HG03108 (cell line): ENCODE measurements at regions not wholly inside any gene's neighbourhood (a gene's known extent, or its start where the extent isn't known, plus 50 kb on each side); places are given as distances from the start of the nearest gene placed in this dataset.

Experiments
- ATAC-seq: cut with Tn5 transposase; IDR thresholded peaks from one replicate; pipeline ENCODE4 v1.9.1; 2021; ENCODE audit warnings: moderate library complexity; ENCODE audit not compliant: unreplicated experiment

DNA sequence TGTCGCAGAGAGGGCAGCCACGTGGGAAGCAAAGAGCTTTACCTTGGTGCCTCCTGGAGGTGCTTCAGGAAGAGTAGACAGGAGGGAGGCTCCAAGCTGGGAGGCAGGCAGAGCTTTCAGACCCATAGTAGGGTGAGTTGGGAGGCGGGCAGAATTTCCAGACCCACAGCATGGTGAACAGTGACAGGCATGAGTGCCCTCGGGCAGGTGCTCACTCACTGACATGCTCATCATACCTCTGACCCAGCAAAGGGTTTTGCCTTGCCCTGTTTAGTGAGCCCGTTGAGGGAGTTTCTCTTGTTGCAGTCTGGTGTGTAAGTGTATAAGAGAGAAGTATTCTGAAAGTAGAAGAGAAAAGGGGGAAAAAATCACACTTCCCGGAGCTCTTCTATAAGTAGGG lies 86.4 kb upstream of the NTM start:
- ATAC-seq, result no peak

DNA sequence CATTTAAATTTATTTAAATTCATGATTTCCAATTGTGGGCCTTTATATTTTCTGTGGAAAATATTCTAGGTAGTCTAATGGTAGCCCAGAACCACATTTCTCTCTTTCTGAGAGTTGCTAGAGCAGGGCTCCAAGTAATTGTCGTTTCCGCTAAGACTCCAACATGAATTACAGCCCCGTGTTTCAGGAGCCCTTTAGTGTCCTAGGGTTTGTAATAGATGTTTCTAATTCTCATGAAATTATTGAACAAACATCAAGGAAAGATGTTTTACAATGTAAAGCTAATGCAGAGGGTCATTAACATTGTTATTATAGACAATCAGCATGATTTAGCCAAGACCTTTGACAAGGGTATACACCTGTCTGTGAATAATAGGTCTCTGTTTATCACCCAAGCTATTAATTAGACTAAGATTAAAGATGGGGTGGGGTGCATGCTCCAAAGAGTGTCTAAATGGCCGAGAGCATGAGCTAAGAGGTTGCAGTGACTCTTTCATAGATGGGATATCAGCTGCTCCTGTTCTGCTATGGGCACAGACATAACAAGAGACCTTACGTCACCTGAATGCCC lies 81.8 kb upstream of the NTM start:
- ATAC-seq, result no peak

DNA sequence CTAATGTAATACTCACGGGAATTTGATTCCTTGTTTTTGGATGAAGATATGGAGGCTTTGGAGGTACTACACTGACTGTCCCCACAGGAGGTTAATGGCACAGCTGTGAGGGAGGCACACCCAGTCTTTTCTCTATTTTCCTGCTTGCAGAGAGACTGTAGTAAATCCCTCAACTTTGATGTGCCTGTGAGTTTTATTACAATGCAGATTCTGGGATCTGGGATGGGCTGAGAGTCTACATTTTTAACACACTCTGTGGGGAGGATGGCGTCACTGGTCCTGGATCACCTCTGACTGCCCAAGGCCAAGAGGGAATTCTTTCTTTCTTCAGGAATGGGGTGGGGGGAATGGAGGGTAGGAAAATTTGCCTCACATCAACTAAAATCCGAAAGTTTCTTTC lies 80.2 kb upstream of the NTM start:
- no peak for ATAC-seq

DNA sequence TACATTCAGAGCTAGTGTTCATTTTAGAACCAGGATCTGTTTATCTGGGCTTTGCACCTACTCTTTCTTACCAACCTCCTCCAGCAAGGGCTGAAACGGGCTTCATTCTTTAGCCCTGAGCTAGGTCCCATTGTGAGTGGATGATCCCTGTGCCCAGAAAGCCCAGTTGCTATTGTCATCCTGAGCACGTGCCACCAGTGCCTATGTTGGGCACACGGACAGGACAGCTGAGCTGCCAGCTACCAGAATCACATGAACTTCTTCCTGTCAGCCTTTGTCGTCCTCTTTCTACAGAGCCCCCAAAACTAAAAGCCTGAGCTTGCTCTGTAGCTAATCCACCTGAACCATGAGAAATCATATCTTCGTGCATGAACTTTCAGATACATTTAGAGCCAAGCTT lies 74.4 kb upstream of the NTM start:
- ATAC-seq, result no peak

DNA sequence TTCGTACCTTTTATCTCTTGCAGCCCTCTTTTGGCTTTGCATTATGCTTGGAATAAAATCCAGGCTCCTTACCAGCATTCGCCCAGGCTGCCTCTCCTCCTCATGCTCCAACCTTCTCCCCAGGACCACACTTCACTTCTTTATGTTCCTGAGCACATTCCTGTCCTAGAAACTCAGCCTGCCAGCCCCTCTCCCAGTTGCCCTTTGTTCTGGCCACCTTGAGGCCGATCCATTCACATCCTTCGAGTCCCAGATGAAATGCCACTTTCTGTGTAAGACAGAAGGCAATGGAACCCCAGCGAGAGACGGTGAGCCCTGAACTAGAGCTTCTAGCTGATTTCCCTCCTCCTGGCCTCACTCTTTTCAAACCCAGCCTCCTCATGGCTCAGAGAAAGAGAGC lies 73.0 kb upstream of the NTM start:
- no peak for ATAC-seq

DNA sequence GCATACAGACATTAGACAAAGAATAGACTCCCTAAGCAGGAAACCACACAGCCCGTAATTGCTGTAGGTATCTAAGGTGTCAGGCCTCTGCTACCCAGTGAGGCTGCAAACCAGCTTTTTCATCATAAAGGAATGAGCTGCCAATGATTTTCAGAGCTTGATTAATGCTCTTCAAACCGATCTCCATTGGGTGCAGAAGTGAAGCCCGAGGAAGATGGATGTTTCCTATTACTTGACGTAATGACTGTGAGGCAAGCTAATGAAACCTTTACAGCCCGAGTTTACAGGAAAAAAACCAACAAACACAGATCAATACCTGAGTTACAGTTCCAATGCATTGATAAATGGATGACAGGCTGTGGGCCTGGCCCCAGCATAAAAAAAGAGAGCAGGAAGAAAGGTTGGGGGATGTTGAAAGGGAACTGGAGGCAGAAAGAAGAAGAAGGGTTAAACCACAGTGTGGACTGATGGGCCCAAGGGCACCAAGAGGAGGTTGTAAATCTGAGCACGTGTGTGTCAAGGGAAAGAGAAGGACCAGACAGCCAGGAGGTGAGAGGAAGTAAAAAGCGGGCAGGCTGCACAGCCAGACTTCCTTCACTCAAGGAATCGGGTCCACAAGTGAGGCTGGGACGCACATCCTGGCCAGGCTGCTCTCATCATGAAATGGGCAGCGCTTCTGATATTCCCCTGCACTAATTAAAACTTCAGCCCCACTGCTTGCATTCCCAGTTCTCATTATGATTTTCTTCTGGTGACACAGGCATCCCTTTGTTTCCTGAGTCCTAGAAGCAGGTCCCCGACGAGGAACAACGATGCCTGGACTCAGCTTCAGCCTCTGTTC lies 70.6 kb upstream of the NTM start:
- no peak for ATAC-seq

DNA sequence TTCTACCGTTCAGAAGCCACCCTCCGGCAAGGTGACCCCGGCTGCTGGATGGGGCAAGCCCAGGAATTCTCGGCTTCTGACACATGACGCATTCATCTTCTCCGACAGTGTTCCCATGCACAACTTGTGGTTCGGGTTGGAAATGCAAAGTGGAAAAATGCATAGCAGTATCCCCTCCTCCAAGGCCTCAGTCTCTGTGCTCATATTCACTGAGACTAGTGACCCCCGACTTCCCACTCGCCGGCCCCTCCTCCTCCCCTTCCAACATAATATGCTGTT lies 70.0 kb upstream of the NTM start:
- no peak for ATAC-seq

DNA sequence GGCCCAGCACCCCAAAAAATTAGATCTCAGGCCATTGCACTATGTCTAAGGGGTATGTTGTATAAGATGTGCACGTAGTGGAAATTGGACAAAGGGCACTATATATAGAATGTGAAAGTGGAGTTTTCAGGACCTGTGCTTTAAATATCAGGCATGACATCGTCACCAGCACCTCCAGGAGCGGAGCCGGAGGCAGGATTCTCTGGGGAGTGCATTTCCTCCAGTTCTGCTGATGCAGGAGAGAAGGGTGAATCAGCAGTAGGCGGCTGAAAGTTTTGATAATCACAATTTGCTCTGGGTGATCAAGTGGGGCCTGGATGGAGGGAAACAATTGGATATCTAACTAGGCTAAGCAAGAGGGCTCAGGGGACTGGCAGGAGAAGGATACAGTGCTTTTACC lies 69.1 kb upstream of the NTM start:
- no peak for ATAC-seq

DNA sequence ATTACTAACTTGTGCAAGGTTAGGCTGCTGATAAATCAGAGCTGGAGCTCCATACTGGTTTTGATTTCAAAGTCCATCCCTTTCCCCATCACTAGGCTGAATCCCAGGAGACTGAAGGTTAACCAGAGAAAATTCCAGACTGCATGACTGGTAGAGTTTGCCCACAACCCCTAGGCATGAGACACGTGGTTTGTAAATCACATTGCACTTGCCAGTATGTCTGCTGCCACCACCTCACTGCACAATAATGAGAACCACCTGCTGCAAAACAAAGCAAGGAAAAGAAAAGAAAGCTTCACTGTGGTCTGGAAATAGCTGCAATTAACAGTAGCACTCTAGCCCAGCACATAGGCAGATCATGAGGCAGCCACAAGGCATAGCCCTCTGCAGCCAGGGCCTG lies 67.6 kb upstream of the NTM start:
- no peak for ATAC-seq

DNA sequence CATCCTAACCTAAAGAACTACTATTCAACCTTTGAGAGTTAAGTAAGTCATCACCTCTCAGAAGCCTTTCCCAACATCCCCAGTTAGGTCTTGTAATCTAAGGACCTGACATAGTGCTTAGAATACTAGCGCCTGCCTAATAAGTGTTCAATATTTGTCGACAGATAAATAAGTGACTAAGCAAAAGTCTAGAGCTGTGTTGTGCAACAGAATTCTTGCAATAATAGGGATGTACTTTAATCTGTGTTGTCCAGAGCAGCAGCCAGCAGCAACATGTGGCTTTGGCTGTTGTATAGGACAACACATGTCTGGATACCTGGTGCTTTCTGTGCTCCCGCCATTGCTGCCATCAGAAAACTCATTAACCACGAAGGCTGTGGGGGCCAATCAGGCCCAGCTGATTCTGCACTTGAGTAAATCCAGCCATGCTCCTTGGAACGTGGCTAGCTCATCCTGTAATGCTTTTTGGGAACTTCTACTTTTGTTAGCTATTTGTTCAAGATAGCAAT lies 66.8 kb upstream of the NTM start:
- ATAC-seq, result no peak

DNA sequence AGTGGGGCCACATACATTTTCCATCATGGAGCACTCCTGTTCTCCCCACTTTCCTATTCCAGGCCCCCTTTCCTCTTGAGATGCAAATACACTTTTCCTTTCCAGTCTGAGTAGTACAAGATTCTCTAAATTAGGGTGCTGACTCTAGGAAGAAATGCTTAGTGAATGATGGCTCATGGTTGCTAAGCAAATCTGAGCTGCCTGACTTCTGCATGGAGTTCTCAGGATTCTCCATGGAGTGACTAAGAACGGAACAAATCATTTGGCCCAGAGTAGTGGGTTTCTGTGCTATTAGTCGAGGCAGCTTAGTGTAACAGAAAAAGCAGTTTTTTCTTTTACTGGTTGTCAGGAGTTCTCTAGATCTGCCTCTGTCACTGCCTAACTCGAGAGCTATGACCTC lies 65.4 kb upstream of the NTM start:
- no peak for ATAC-seq

DNA sequence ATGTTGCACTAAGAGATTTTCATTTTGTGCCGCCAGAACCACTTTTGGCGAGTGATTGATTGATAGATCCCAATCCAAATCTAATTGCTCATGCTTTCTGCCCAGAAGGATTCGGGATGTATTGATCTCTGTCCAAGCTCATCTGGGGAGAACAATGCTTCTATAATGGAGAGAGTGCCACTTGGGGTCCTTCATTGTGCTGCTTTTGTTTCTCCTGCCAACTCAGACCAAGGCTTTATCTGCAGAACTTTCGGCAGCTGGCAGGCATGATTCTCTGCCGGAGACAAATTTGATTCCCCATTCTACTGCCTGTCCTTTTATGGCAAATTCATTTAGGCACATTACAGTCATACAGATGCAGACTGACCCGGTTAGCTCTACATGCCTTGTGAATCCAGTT lies 62.9 kb upstream of the NTM start:
- no peak for ATAC-seq

DNA sequence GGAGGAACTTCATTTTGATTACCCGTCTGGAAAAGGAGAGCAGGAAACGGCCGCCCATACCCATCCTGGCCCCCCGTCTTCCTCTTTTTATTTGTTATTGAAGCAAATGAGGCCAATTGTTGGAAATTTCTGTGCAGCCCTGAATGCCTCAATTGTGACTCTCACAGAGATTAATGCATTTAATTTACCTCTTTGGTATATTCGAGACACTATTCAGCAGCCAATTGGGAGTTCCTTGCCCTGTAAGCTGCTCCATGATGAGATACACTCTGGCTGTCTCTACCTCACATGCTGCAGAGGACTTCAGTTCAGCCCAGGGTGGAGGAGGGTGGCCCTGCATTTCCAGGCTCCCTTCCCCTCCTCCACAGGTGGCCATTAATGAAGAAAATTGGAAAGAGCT lies 60.6 kb upstream of the NTM start:
- no peak for ATAC-seq

DNA sequence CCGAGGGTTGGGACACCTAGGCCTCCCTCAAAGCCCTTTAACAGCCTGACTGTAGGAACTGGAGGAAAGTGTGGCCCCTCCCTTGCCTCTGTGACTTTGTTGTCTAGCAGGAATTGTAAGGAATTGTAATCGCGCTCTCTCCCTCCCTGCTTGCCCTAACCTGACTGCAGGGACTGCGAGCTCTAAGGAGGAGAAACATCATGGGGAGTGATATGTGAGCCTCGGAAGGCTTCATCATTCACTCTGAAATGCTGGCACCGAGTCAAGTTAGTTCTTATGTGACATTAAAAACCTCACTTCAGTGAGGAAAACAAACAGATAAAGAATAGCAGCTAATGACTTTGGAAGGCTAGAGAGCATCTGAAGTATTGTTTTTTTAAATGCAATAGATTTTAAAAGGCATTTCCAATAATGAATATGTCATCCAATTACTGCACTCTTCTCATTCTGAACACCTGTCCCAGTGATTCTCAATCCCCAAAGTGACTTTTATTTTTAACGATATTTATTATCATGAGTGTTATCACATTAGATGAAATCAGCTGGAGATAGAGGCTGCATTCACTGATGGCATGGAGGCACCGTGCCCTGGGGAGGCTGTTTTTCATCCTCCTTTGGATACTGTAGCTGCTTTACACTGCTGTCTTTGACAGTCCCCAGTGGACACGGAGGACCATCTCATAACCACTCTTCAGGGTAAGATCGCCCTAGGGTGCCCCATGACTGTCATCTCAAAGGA lies 58.5 kb upstream of the NTM start:
- no peak for ATAC-seq
